OCI-LY1 (cell line): ENCODE measurements at regions not wholly inside any gene's neighbourhood (a gene's known extent, or its start where the extent isn't known, plus 50 kb on each side); places are given as distances from the start of the nearest gene placed in this dataset.

Experiments used
- EZH2 ChIP-seq: fragments of 200-600 bp; sonication (generic), shearing (Covaris generic); IDR thresholded peaks from 2 replicates; pipeline ENCODE4 v1.8.0; 2017; ENCODE audit warnings: borderline replicate concordance, mixed run types, mild to moderate bottlenecking, antibody characterized with exemption, low read length, moderate library complexity, mixed read lengths
- TF ChIP-seq, protein P1 (sequence below): fragments of 200-600 bp; sonication (generic), shearing (Covaris generic); IDR thresholded peaks from 2 replicates; pipeline ENCODE4 v1.5.1; 2017; ENCODE audit warnings: mild to moderate bottlenecking, antibody characterized with exemption, low read length, moderate library complexity, mixed read lengths

DNA sequence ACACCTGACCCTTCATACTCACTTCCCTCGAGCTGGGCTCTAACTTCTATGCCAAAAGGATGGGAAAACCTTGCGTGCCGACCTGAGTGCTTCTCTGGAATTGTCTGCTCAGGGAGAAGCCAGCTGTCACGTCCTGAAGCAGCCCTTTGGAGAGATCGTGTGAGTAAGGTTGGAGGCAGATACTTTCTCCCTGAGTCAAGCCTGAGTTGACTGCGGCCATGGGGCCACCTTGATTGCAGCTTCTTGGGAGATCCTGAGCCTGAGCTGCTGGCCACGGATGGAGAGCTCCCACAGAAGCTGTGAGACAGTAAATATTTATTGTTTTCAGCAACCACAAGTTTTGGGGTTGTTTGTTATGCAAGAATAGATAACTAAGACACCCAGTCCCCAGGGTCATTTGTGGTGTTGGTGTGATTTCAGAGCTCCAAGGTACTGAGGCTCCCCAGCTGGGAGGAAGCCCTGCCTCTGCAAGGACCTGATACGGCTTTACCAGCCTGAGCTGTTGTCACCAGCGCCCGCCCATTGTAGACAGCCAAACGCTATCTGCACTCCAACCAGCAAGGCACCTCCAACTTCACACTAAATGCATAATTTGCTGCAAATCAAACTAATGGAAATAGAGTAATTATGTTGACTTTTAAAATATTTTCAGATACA, 531.6 kb downstream of the PTPRU start:
- TF ChIP-seq, protein P1, sequence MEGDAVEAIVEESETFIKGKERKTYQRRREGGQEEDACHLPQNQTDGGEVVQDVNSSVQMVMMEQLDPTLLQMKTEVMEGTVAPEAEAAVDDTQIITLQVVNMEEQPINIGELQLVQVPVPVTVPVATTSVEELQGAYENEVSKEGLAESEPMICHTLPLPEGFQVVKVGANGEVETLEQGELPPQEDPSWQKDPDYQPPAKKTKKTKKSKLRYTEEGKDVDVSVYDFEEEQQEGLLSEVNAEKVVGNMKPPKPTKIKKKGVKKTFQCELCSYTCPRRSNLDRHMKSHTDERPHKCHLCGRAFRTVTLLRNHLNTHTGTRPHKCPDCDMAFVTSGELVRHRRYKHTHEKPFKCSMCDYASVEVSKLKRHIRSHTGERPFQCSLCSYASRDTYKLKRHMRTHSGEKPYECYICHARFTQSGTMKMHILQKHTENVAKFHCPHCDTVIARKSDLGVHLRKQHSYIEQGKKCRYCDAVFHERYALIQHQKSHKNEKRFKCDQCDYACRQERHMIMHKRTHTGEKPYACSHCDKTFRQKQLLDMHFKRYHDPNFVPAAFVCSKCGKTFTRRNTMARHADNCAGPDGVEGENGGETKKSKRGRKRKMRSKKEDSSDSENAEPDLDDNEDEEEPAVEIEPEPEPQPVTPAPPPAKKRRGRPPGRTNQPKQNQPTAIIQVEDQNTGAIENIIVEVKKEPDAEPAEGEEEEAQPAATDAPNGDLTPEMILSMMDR, result no peak
- no peak for TF ChIP-seq EZH2
